ENCODE measurements at regions not wholly inside any gene's neighbourhood (a gene's known extent, or its start where the extent isn't known, plus 50 kb on each side); places are given as distances from the start of the nearest gene placed in this dataset.

- H3K36me3 ChIP-seq = no peaks in the 10 kb centered on the region
- WGBS, 5 donors = 79 to 92% (median 88%) methylated on average over 13 of the region's 13 CpGs
- H3K4me1 ChIP-seq = peaks cover 0 to 6% (median 3%) of the 10 kb centered on the region in 4 donors
- H3K4me3 ChIP-seq = no peak overlapping the region
- no peaks in the 10 kb centered on the region for H3K9me3 ChIP-seq
- H3K27ac ChIP-seq = no peak overlapping the region
- intact Hi-C loops (cut with DNase I; ENCODE audit: low total_unique reads) = no loop called here
- no peak for TF ChIP-seq EP300 (IDR thresholded peaks at IDR 0.05)
- no peak for TF ChIP-seq POLR2A (IDR thresholded peaks at IDR 0.05)
- no peak for TF ChIP-seq CTCF (IDR thresholded peaks at IDR 0.05)
- no peak for DNase-seq
- H3K27me3 ChIP-seq = peaks cover 0 to 6% (median 0%) of the 10 kb centered on the region in 3 donors
Observed at GRCh38 chr2:8282858-8283252, 399.0 kb upstream of the ID2 start.

- Histone ChIP-seq H3K4me3 (no peak overlapping the region), H3K27me3 (no peaks in the 10 kb centered on the region), H3K27ac (no peak overlapping the region), H3K4me1 (peaks cover 0 to 8% (median 2%) of the 10 kb centered on the region in 4 donors), H3K36me3 (no peaks in the 10 kb centered on the region), H3K9me3 (no peaks in the 10 kb centered on the region)
- intact Hi-C loops (cut with DNase I; ENCODE audit: low total_unique reads) = no loop called here
- TF ChIP-seq CTCF (IDR thresholded peaks at IDR 0.05) (no peak), POLR2A (IDR thresholded peaks at IDR 0.05) (no peak), POLR2AphosphoS5 (IDR thresholded peaks at IDR 0.05) (no peak), EP300 (IDR thresholded peaks at IDR 0.05) (no peak)
- 67 to 81% (median 71%) methylated on average over 3 of the region's 3 CpGs for WGBS, 5 donors
- no peak for DNase-seq
Observed at GRCh38 chr2:8285081-8285480, 396.8 kb upstream of the ID2 start.

GRCh38 chr2:8285898-8286297 lies 396.0 kb upstream of the ID2 start:
- H3K9me3 ChIP-seq = no peaks in the 10 kb centered on the region
- no peaks in the 10 kb centered on the region for H3K27me3 ChIP-seq
- no peak for DNase-seq
- H3K27ac ChIP-seq = no peak overlapping the region
- intact Hi-C loops (cut with DNase I; ENCODE audit: low total_unique reads) = no loop called here
- no peaks in the 10 kb centered on the region for H3K36me3 ChIP-seq
- peaks cover 0 to 8% (median 2%) of the 10 kb centered on the region in 4 donors for H3K4me1 ChIP-seq
- no peak overlapping the region for H3K4me3 ChIP-seq
- 79 to 95% (median 89%) methylated on average over 5 of the region's 5 CpGs for WGBS, 5 donors
- TF ChIP-seq POLR2AphosphoS5 (IDR thresholded peaks at IDR 0.05) (no peak), EP300 (IDR thresholded peaks at IDR 0.05) (no peak), CTCF (IDR thresholded peaks at IDR 0.05) (no peak), POLR2A (IDR thresholded peaks at IDR 0.05) (no peak)

GRCh38 chr2:8288206-8288605 lies 393.6 kb upstream of the ID2 start:
- no peaks in the 10 kb centered on the region for H3K27me3 ChIP-seq
- no peak overlapping the region for H3K27ac ChIP-seq
- no peak for DNase-seq
- no peak overlapping the region for H3K4me3 ChIP-seq
- intact Hi-C loops (cut with DNase I; ENCODE audit: low total_unique reads) = no loop called here
- TF ChIP-seq CTCF (IDR thresholded peaks at IDR 0.05) (no peak), POLR2AphosphoS5 (IDR thresholded peaks at IDR 0.05) (no peak)
- no peaks in the 10 kb centered on the region for H3K36me3 ChIP-seq
- WGBS, 5 donors = 26 to 45% (median 40%) methylated on average over 2 of the region's 2 CpGs
- no peaks in the 10 kb centered on the region for H3K9me3 ChIP-seq
- H3K4me1 ChIP-seq = peaks cover 0 to 8% (median 2%) of the 10 kb centered on the region in 4 donors
